Endodermal cell (in vitro differentiated cells): ENCODE measurements at regions not wholly inside any gene's neighbourhood (a gene's known extent, or its start where the extent isn't known, plus 50 kb on each side); places are given as distances from the start of the nearest gene placed in this dataset.

Source experiments
- DNase-seq: peaks from one replicate; pipeline ENCODE4 v3.0.0-alpha.2; 2017
- H3K27ac ChIP-seq: 2 replicates; pipeline ENCODE4 v1.5.1; 2013; ENCODE audit warnings: mild to moderate bottlenecking, low read depth, low read length, moderate library complexity
- H3K27me3 ChIP-seq: 2 replicates; pipeline ENCODE4 v1.6.1; 2013; ENCODE audit warnings: mild to moderate bottlenecking, low read length, moderate library complexity; ENCODE audit not compliant: insufficient read depth, control insufficient read depth, poor library complexity, severe bottlenecking
- H3K36me3 ChIP-seq: 2 replicates; pipeline ENCODE4 v1.7.0; 2013; ENCODE audit warnings: mild to moderate bottlenecking, low read length, moderate library complexity; ENCODE audit not compliant: control insufficient read depth, insufficient read depth
- H3K4me1 ChIP-seq: one replicate; pipeline ENCODE4 v1.7.0; 2013; ENCODE audit warnings: low read length; ENCODE audit not compliant: control insufficient read depth, insufficient read depth
- H3K4me3 ChIP-seq: 2 replicates; pipeline ENCODE4 v1.5.1; 2013; ENCODE audit warnings: mild to moderate bottlenecking, low read length, moderate library complexity
- H3K9ac ChIP-seq: 2 replicates; pipeline ENCODE4 v1.6.1; 2013; ENCODE audit warnings: mild to moderate bottlenecking, low read length, moderate library complexity; ENCODE audit not compliant: poor library complexity, severe bottlenecking; ENCODE audit errors: extremely low read depth
- H3K9me3 ChIP-seq: 2 replicates; pipeline ENCODE4 v1.6.1; 2013; ENCODE audit warnings: mild to moderate bottlenecking, low read length, moderate library complexity; ENCODE audit not compliant: control insufficient read depth
- H3K27ac Mint-ChIP-seq: 2 replicates; pipeline ENCODE4 v1.8.0; 2020; ENCODE audit warnings: mixed read lengths
- H3K27me3 Mint-ChIP-seq: 2 replicates; pipeline ENCODE4 v1.8.0; 2021; ENCODE audit warnings: mild to moderate bottlenecking, mixed read lengths; ENCODE audit not compliant: insufficient read depth
- H3K36me3 Mint-ChIP-seq: 2 replicates; pipeline ENCODE4 v1.8.0; 2020; ENCODE audit warnings: low read depth, mixed read lengths
- H3K4me1 Mint-ChIP-seq: 2 replicates; pipeline ENCODE4 v1.8.0; 2020; ENCODE audit warnings: mixed read lengths
- H3K4me3 Mint-ChIP-seq: 2 replicates; pipeline ENCODE4 v1.8.0; 2020; ENCODE audit warnings: mild to moderate bottlenecking, moderate library complexity, mixed read lengths
- H3K9me3 Mint-ChIP-seq: 2 replicates; pipeline ENCODE4 v1.8.0; 2020; ENCODE audit warnings: mild to moderate bottlenecking, mixed read lengths
- WGBS, 2 experiments: methylation state at CpG; one replicate each; pipeline versions ENCODE4 v1.1.5 to v1.1.7; 2013; ENCODE audit warnings: missing lambda C conversion rate in 2 of 2, mixed read lengths in 1 of 2; ENCODE audit not compliant: insufficient coverage in 1 of 2, insufficient read length in 1 of 2; 5-methylcytosine and 5-hydroxymethylcytosine counted together
- TF ChIP-seq, protein P1 (sequence below): fragments of 200-600 bp; sonication (generic); conservative IDR thresholded peaks from 2 replicates; pipeline ENCODE4 v1.5.0; 2021; ENCODE audit warnings: antibody characterized with exemption, mild to moderate bottlenecking

DNA sequence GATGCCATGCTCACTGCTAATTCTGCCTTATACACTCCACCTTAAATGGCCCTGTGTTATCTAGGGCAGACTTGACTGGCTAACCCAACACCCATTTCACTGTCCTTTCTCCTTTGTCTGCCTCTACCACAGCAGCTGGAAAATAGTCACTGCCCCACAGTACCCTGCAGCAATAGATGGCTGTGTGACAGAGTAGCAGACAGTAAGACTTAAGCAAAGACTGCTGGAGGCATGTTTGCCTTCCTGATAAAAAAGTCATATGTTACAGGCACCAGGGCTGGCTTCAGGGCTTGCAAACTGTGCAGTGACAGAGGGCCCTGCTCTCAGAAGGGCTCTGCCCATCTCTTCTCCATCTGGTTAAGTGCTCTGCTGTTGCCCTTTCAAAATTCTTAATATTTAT, 332.6 kb upstream of the GHITM start:
- Histone ChIP-seq H3K27me3 (no peaks in the 10 kb centered on the region), H3K27ac (no peak overlapping the region), H3K9me3 (no peaks in the 10 kb centered on the region), H3K4me3 (no peak overlapping the region), H3K36me3 (no peaks in the 10 kb centered on the region), H3K4me1 (no peaks in the 10 kb centered on the region), H3K9ac (no peak overlapping the region)
- no peak for DNase-seq
- Mint-ChIP-seq H3K36me3 (no peaks in the 10 kb centered on the region), H3K9me3 (peaks cover 3% of the 10 kb centered on the region), H3K4me1 (peaks cover 3% of the 10 kb centered on the region), H3K4me3 (no peak overlapping the region), H3K27me3 (no peaks in the 10 kb centered on the region), H3K27ac (no peak overlapping the region)
- TF ChIP-seq, protein P1, sequence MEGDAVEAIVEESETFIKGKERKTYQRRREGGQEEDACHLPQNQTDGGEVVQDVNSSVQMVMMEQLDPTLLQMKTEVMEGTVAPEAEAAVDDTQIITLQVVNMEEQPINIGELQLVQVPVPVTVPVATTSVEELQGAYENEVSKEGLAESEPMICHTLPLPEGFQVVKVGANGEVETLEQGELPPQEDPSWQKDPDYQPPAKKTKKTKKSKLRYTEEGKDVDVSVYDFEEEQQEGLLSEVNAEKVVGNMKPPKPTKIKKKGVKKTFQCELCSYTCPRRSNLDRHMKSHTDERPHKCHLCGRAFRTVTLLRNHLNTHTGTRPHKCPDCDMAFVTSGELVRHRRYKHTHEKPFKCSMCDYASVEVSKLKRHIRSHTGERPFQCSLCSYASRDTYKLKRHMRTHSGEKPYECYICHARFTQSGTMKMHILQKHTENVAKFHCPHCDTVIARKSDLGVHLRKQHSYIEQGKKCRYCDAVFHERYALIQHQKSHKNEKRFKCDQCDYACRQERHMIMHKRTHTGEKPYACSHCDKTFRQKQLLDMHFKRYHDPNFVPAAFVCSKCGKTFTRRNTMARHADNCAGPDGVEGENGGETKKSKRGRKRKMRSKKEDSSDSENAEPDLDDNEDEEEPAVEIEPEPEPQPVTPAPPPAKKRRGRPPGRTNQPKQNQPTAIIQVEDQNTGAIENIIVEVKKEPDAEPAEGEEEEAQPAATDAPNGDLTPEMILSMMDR, result no peak

GRCh38 chr10:83809001-83809400, 330.3 kb upstream of the GHITM start:
- Histone ChIP-seq H3K36me3 (no peaks in the 10 kb centered on the region), H3K4me3 (no peak overlapping the region), H3K4me1 (no peaks in the 10 kb centered on the region), H3K27me3 (no peaks in the 10 kb centered on the region), H3K9me3 (no peaks in the 10 kb centered on the region), H3K27ac (no peak overlapping the region), H3K9ac (no peak overlapping the region)
- no peak overlapping the region for H3K27ac Mint-ChIP-seq
- WGBS, 2 experiments, result 92% methylated on average over 2 of the region's 2 CpGs; no CpG with 5 or more reads in 1 of the 2 experiments
- TF ChIP-seq, protein P1, result no peak
- no peak for DNase-seq
- peaks cover 3% of the 10 kb centered on the region for H3K4me1 Mint-ChIP-seq
- no peaks in the 10 kb centered on the region for H3K9me3 Mint-ChIP-seq
- H3K4me3 Mint-ChIP-seq, result no peak overlapping the region
- no peaks in the 10 kb centered on the region for H3K36me3 Mint-ChIP-seq
- H3K27me3 Mint-ChIP-seq, result no peaks in the 10 kb centered on the region

- Histone ChIP-seq H3K27me3 (no peaks in the 10 kb centered on the region), H3K36me3 (no peaks in the 10 kb centered on the region), H3K4me1 (peaks cover 22% of the 10 kb centered on the region), H3K9me3 (peaks cover 12% of the 10 kb centered on the region), H3K9ac (no peak overlapping the region), H3K4me3 (no peak overlapping the region), H3K27ac (no peak overlapping the region)
- Mint-ChIP-seq H3K4me1 (peaks cover 40% of the 10 kb centered on the region), H3K4me3 (no peak overlapping the region), H3K9me3 (peaks cover 7% of the 10 kb centered on the region), H3K36me3 (no peaks in the 10 kb centered on the region), H3K27me3 (no peaks in the 10 kb centered on the region), H3K27ac (no peak overlapping the region)
- 86 to 94% methylated on average over 2 of the region's 2 CpGs for WGBS, 2 experiments
- no peak for DNase-seq
- TF ChIP-seq, protein P1, result no peak
Measured at GRCh38 chr10:83816942-83817341, 322.4 kb upstream of the GHITM start.
